HG02763 (cell line): ENCODE measurements at regions not wholly inside any gene's neighbourhood (a gene's known extent, or its start where the extent isn't known, plus 50 kb on each side); places are given as distances from the start of the nearest gene placed in this dataset.
"Not testable (repeated sequence)": the region's sequence is repeated elsewhere in the genome, so short reads cannot be mapped to it uniquely, and the experiment has no call there.

Source experiments
- ATAC-seq: cut with Tn5 transposase; IDR thresholded peaks from one replicate; pipeline ENCODE4 v1.9.1; 2021; ENCODE audit warnings: mild to moderate bottlenecking, moderate library complexity; ENCODE audit not compliant: unreplicated experiment

GRCh38 chr5:98516701-98517100 is 256.8 kb upstream of the RGMB start:
- ATAC-seq: no peak

DNA sequence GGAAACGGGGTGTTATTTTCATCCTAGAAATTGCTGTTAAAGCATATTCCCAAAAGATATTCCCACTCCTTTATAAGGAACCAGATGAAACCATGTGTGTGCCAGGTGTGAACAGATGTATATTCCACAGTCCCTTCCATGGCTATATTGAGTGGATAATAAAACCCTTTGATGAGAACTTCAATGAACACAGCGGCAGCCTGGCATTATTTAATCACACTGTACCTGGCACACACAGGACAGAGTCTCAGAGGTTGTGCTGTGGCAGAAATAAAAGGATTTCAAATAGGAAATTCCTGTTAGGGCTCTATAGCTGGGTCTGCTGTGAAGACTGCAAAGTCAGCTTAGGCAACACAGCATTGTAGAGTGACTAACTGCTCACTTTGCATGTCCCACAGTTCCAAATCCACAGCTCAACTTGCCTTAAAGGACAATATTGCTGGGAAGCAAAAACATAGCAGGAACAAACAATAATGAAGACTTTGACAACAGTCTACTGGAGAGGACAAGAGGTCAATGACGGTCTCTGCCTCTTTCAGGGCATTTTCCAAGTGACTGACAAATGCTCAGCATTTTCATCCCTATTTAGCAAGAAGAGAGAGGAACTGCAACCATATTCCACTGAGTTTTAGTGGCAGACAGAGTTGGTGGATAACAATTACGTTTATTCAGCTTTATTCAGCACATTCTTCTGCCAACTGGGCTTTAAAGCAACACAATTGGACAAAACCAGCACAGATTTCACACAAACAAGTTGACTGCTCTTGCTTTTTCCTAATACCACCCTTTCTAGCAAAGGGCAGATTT is 255.7 kb upstream of the RGMB start:
- ATAC-seq: no peak

DNA sequence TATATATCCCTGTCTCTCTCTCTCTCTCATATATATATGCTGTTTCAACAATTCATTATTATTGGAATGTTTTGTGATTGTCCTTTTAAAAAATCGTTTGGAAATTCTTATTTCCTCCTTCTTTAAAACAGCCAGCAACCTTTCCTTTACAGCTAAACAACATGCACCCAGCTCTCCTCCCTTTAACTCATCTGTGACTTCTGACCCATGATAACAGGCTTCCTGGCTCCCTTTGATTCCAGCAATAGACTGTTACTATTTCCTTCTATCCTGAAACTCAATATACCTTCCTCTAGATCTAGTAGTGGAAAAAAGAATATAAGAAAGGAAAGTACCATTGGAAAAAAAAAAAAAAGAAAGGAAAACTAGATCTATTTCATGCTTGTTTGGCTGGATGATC is 254.7 kb upstream of the RGMB start:
- ATAC-seq: no peak

DNA sequence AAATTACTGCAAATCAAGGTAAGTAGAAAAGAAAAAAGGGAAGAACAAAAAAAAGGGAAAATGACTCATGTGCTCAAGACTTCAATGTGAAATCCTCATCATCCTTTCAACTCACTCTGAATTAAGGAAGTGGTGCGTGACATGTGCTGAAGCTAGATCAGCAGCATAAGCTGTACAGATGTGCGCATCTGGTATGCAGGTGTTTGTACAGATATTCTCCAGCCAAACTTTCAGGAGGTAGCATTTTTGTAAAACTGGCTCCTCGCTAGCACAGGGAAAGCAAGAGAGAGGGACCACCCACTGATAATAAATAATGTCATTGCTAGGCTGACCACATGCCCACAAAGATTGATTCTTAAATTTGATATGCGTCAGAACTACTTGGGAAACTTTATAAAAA is 253.9 kb upstream of the RGMB start:
- no peak for ATAC-seq

- no peak for ATAC-seq
Observed at GRCh38 chr5:98521821-98522220, 251.6 kb upstream of the RGMB start.

GRCh38 chr5:98524773-98525172 is 248.7 kb upstream of the RGMB start:
- no peak for ATAC-seq

- no peak for ATAC-seq
Observed at GRCh38 chr5:98527846-98528245, 245.6 kb upstream of the RGMB start.

GRCh38 chr5:98529321-98529720 is 244.1 kb upstream of the RGMB start:
- ATAC-seq: no peak

GRCh38 chr5:98530224-98530623 is 243.2 kb upstream of the RGMB start:
- no peak for ATAC-seq

- no peak for ATAC-seq
Observed at GRCh38 chr5:98535901-98536300, 237.6 kb upstream of the RGMB start.

DNA sequence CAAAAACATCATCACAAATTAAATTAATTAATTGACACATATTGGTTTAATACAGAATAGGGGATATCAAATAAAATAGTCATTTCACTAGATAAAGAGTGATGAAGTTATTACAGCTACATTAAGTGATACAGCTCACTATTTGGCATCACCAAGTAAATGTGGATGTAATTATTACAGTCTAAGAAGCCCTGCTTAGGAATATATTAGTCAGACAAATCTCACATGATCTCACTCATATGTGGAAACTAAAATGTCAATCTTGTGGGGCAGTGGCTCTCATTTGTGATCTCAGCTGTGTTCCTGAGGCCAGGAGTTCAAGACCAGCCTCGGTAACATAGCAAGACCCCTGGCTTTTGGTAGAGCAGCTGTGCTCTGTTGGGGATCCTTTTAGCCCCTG is 233.4 kb upstream of the RGMB start:
- ATAC-seq: no peak

GRCh38 chr5:98541641-98542040 is 231.8 kb upstream of the RGMB start:
- no peak for ATAC-seq

DNA sequence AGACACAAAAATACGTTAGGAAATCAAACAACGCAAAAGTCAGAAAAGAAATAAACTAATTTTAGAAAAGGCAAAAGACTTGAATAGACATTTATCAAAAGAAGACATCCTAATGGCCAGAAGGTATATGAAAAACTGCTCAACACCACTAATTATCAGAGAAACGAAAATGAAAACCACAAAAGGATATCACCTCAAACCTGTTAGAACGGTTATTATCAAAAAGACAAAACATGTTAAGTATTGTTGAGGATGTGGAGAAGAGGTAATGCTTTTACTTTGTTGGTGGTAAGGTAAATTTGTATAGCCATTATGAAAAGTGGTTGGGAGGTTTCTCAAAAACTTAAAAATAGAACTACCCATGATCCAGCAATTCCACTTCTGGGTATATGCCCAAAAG is 230.0 kb upstream of the RGMB start:
- no peak for ATAC-seq

- not testable (repeated sequence) for ATAC-seq
Observed at GRCh38 chr5:98546924-98547323, 226.5 kb upstream of the RGMB start.

DNA sequence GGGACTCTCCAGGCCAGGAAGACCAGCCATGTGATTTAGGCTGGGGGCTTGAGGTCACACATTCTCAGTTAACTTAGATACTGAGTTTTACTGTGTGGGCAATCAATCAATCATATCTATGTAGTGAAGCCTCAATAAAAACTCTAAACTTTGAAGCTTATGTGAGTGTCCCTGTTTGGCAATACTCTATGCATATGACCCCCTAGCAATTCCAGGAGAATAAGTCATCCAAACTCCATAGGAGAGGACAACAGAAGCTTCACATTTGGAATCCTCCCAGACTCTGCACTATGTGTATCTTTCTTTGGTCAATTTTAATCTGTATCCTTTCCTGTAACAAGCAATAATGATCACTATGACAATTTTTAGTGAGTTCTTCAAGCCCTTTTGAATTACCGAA is 216.8 kb upstream of the RGMB start:
- no peak for ATAC-seq

GRCh38 chr5:98557916-98558315 is 215.5 kb upstream of the RGMB start:
- ATAC-seq: no peak

DNA sequence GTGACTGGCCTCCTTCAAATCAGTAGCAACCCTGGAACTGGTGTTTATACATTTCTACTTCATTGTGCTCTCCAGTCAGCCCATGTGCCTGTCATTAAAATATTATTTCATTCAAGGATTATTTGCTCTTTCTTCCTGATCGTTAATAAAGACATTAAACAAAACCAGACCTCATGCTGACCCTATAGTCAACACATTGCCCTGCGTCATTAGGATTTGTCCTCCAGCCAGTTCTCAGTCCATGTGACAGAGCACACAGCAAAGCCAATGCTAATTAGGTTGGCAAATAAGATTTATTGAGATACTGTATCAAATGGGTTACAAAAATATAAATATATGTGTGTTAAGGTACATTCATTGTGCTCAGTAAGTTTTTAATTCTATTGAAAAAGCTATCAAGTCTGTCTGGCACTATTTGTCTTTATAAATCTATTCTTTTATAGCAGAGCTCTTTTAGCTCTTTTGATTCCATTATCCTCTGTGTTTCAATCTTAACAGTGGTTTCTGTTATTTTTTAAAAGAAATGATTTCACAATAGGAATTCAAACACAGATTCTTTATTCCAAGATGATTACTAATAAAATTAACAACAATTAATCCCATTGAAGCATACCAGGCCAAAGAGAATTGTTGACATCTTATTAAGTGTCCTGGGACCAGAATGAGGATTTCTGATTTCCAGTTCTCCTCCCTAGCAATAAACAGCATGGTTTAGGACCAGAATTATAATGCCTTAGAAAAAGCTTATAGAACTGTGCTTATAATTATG is 209.4 kb upstream of the RGMB start:
- no peak for ATAC-seq

DNA sequence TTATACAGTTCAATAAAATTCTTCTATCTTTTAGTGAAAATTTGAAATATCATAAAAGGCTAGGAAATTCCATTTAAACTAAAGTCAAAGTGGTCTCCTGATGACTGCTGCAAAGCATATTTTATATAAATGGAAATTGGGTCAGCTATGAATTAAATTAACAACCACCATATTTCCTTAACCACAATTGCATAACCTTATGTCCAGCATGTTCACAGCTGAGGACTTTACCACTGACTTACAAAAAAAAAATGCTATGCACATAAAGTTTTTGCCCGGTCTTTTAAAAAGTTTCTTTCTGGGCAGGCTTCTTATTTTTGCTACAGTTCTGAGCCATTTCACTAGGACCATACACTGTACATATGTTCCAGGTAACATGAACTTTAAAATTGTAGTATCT is 208.6 kb upstream of the RGMB start:
- ATAC-seq: no peak

GRCh38 chr5:98568336-98568735 is 205.1 kb upstream of the RGMB start:
- no peak for ATAC-seq

- ATAC-seq: no peak
Observed at GRCh38 chr5:98569288-98569687, 204.2 kb upstream of the RGMB start.

GRCh38 chr5:98570010-98570409 is 203.5 kb upstream of the RGMB start:
- ATAC-seq: no peak

DNA sequence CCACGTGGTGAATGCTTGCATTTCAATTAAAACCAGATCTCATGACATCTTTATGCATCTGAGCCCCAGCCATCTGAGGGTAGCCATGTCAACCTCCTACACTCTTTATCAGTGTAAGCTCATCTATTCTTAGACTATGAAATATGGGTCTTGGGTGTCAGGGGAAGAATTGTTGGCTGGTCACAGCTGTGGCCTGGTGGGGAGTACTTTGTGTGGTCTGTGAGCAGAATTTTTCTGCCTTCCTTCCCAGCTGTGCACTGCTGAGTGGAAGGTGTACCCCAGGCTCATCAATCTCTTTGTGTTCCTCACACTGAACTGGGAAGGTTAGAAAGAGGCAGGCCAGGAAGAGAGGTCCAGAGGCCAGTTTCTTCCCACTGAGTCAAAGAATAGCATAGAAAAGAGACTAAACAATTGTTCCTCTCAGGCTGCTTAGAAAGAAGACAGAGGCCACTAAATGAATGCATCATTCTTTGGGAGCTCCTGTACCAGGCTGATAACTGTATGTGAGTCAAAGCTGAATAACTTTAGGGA is 202.7 kb upstream of the RGMB start:
- no peak for ATAC-seq
